Upper lobe of left lung (tissue), 4 donors: ENCODE measurements at regions not wholly inside any gene's neighbourhood (a gene's known extent, or its start where the extent isn't known, plus 50 kb on each side); places are given as distances from the start of the nearest gene placed in this dataset.

ENCODE experiments used
- EP300 ChIP-seq, 4 donors: sonication (generic); formaldehyde crosslinking; IDR thresholded peaks; one replicate each; pipeline ENCODE4 v1.5.1; 2017; ENCODE audit warnings: antibody characterized with exemption in 4 of 4, control low read depth in 2 of 4
- POLR2A ChIP-seq, 4 donors: fragments of 450-650 bp; IDR thresholded peaks; one replicate each; pipeline ENCODE4 v1.5.1; 2016 to 2017; ENCODE audit warnings: antibody characterized with exemption in 4 of 4, mild to moderate bottlenecking in 2 of 4
- POLR2AphosphoS5 ChIP-seq, 2 donors: sonication (generic); formaldehyde crosslinking; IDR thresholded peaks; one replicate each; pipeline ENCODE4 v1.5.1; 2017; ENCODE audit warnings: antibody characterized with exemption in 2 of 2
- TF ChIP-seq, protein P1 (sequence below), 6 experiments: fragments of 450-650 bp in 4 of 6; fragments of 200-600 bp in 2 of 6; sonication (generic) in 2 of 6; IDR thresholded peaks; one replicate each; pipeline ENCODE4 v1.5.1; 2016 to 2019; ENCODE audit warnings: antibody characterized with exemption in 6 of 6

DNA sequence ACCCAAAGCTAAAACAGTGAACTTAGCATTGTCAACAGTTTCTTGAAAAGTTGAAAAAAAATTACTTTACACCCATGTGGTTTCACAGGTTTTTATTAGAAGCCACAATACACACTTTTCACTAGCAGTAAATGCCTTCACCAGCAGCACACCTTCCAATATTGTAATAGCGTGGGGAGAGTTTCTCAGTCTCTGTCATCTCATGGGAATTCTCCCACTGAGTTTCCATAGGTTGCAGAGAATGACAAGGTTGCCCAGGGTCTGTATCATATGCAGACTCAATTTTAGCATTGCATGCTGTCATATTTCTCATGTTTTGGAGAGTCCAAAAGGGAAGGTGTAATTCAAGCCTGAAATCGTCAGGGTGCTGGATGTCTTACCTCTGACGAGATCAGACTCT, 486.1 kb upstream of the TENM3 start:
- no peak for TF ChIP-seq POLR2A (IDR thresholded peaks at IDR 0.05)
- no peak for TF ChIP-seq EP300 (IDR thresholded peaks at IDR 0.05)
- TF ChIP-seq, protein P1, sequence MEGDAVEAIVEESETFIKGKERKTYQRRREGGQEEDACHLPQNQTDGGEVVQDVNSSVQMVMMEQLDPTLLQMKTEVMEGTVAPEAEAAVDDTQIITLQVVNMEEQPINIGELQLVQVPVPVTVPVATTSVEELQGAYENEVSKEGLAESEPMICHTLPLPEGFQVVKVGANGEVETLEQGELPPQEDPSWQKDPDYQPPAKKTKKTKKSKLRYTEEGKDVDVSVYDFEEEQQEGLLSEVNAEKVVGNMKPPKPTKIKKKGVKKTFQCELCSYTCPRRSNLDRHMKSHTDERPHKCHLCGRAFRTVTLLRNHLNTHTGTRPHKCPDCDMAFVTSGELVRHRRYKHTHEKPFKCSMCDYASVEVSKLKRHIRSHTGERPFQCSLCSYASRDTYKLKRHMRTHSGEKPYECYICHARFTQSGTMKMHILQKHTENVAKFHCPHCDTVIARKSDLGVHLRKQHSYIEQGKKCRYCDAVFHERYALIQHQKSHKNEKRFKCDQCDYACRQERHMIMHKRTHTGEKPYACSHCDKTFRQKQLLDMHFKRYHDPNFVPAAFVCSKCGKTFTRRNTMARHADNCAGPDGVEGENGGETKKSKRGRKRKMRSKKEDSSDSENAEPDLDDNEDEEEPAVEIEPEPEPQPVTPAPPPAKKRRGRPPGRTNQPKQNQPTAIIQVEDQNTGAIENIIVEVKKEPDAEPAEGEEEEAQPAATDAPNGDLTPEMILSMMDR (IDR thresholded peaks at IDR 0.05), result no peak
- TF ChIP-seq POLR2AphosphoS5 (IDR thresholded peaks at IDR 0.05), result no peak
